Activated naive CD4-positive, alpha-beta T cell treated with anti-CD3 and anti-CD28 coated beads, Interleukin-2, amount 10 ng/mL, durations not matched to agents 7 days and 5 days (primary cell): ENCODE measurements at regions not wholly inside any gene's neighbourhood (a gene's known extent, or its start where the extent isn't known, plus 50 kb on each side); places are given as distances from the start of the nearest gene placed in this dataset.

ENCODE experiments used
- CTCF ChIA-PET: fragments of 350-600 bp; sonication (Branson Sonifier 250); formaldehyde crosslinking; loops from one replicate; lab custom pipeline; 2021; ENCODE audit warnings: antibody characterized with exemption; lab: Charles Lee
- DNase-seq: peaks from one replicate; pipeline ENCODE4 v3.0.0-alpha.2; 2020
- H3K27ac Mint-ChIP-seq: one replicate; pipeline ENCODE4 v1.8.0; 2021; ENCODE audit warnings: mild to moderate bottlenecking, moderate library complexity, mixed read lengths
- H3K27me3 Mint-ChIP-seq: one replicate; pipeline ENCODE4 v1.8.0; 2021; ENCODE audit warnings: mild to moderate bottlenecking, mixed read lengths
- H3K36me3 Mint-ChIP-seq: one replicate; pipeline ENCODE4 v1.8.0; 2021; ENCODE audit warnings: mixed read lengths
- H3K4me1 Mint-ChIP-seq: one replicate; pipeline ENCODE4 v1.8.0; 2021; ENCODE audit warnings: mixed read lengths
- H3K4me3 Mint-ChIP-seq: one replicate; pipeline ENCODE4 v1.8.0; 2021; ENCODE audit warnings: mild to moderate bottlenecking, moderate library complexity, mixed read lengths
- H3K9me3 Mint-ChIP-seq: one replicate; pipeline ENCODE4 v1.8.0; 2021; ENCODE audit warnings: mixed read lengths

GRCh38 chr9:18366184-18366583 lies 107.8 kb upstream of the ADAMTSL1 start:
- Mint-ChIP-seq H3K9me3 (no peaks in the 10 kb centered on the region), H3K36me3 (no peaks in the 10 kb centered on the region), H3K27me3 (no peaks in the 10 kb centered on the region), H3K27ac (no peak overlapping the region), H3K4me3 (no peak overlapping the region), H3K4me1 (no peaks in the 10 kb centered on the region)
- CTCF ChIA-PET = no interaction called here
- no peak for DNase-seq

- Mint-ChIP-seq H3K9me3 (no peaks in the 10 kb centered on the region), H3K4me3 (no peak overlapping the region), H3K36me3 (no peaks in the 10 kb centered on the region), H3K4me1 (no peaks in the 10 kb centered on the region), H3K27me3 (no peaks in the 10 kb centered on the region), H3K27ac (no peak overlapping the region)
- DNase-seq = no peak
- CTCF ChIA-PET = no interaction called here
Observed at GRCh38 chr9:18368206-18368605, 105.7 kb upstream of the ADAMTSL1 start.

- no peaks in the 10 kb centered on the region for H3K36me3 Mint-ChIP-seq
- peaks cover under 1% of the 10 kb centered on the region for H3K9me3 Mint-ChIP-seq
- no peak overlapping the region for H3K4me3 Mint-ChIP-seq
- DNase-seq = no peak
- H3K27me3 Mint-ChIP-seq = no peaks in the 10 kb centered on the region
- CTCF ChIA-PET = no interaction called here
- H3K27ac Mint-ChIP-seq = no peak overlapping the region
- no peaks in the 10 kb centered on the region for H3K4me1 Mint-ChIP-seq
Observed at GRCh38 chr9:18371141-18371540, 102.8 kb upstream of the ADAMTSL1 start.

- Mint-ChIP-seq H3K4me1 (no peaks in the 10 kb centered on the region), H3K27me3 (no peaks in the 10 kb centered on the region), H3K27ac (no peak overlapping the region), H3K4me3 (no peak overlapping the region), H3K9me3 (peaks cover 2% of the 10 kb centered on the region), H3K36me3 (no peaks in the 10 kb centered on the region)
- DNase-seq = no peak
- CTCF ChIA-PET = no interaction called here
Observed at GRCh38 chr9:18371621-18372020, 102.3 kb upstream of the ADAMTSL1 start.

- CTCF ChIA-PET = no interaction called here
- H3K36me3 Mint-ChIP-seq = no peaks in the 10 kb centered on the region
- H3K27ac Mint-ChIP-seq = no peak overlapping the region
- H3K4me1 Mint-ChIP-seq = no peaks in the 10 kb centered on the region
- H3K4me3 Mint-ChIP-seq = no peak overlapping the region
- H3K27me3 Mint-ChIP-seq = peaks cover 4% of the 10 kb centered on the region
- peaks cover 2% of the 10 kb centered on the region for H3K9me3 Mint-ChIP-seq
- no peak for DNase-seq
Observed at GRCh38 chr9:18379073-18379811, 94.7 kb upstream of the ADAMTSL1 start.

GRCh38 chr9:18382243-18382642 lies 91.7 kb upstream of the ADAMTSL1 start:
- peaks cover 4% of the 10 kb centered on the region for H3K27me3 Mint-ChIP-seq
- H3K4me1 Mint-ChIP-seq = no peaks in the 10 kb centered on the region
- CTCF ChIA-PET = no interaction called here
- H3K36me3 Mint-ChIP-seq = no peaks in the 10 kb centered on the region
- no peak overlapping the region for H3K4me3 Mint-ChIP-seq
- H3K9me3 Mint-ChIP-seq = no peaks in the 10 kb centered on the region
- DNase-seq = no peak
- H3K27ac Mint-ChIP-seq = no peak overlapping the region

GRCh38 chr9:18384066-18384465 lies 89.9 kb upstream of the ADAMTSL1 start:
- Mint-ChIP-seq H3K4me3 (no peak overlapping the region), H3K27ac (no peak overlapping the region), H3K9me3 (no peaks in the 10 kb centered on the region), H3K4me1 (no peaks in the 10 kb centered on the region), H3K27me3 (peaks cover 4% of the 10 kb centered on the region), H3K36me3 (no peaks in the 10 kb centered on the region)
- no peak for DNase-seq
- CTCF ChIA-PET = no interaction called here

GRCh38 chr9:18385696-18386490 lies 88.1 kb upstream of the ADAMTSL1 start:
- H3K27me3 Mint-ChIP-seq = no peaks in the 10 kb centered on the region
- no peak overlapping the region for H3K27ac Mint-ChIP-seq
- CTCF ChIA-PET = no interaction called here
- DNase-seq = no peak
- H3K4me3 Mint-ChIP-seq = no peak overlapping the region
- no peaks in the 10 kb centered on the region for H3K9me3 Mint-ChIP-seq
- no peaks in the 10 kb centered on the region for H3K4me1 Mint-ChIP-seq
- H3K36me3 Mint-ChIP-seq = no peaks in the 10 kb centered on the region

GRCh38 chr9:18390393-18390792 lies 83.6 kb upstream of the ADAMTSL1 start:
- H3K27me3 Mint-ChIP-seq = no peaks in the 10 kb centered on the region
- H3K4me3 Mint-ChIP-seq = no peak overlapping the region
- no peaks in the 10 kb centered on the region for H3K36me3 Mint-ChIP-seq
- CTCF ChIA-PET = no interaction called here
- no peaks in the 10 kb centered on the region for H3K9me3 Mint-ChIP-seq
- DNase-seq = no peak
- H3K27ac Mint-ChIP-seq = no peak overlapping the region
- no peaks in the 10 kb centered on the region for H3K4me1 Mint-ChIP-seq

GRCh38 chr9:18393340-18394130 lies 80.4 kb upstream of the ADAMTSL1 start:
- no peak for DNase-seq
- Mint-ChIP-seq H3K4me3 (no peak overlapping the region), H3K27me3 (no peaks in the 10 kb centered on the region), H3K4me1 (no peaks in the 10 kb centered on the region), H3K9me3 (no peaks in the 10 kb centered on the region), H3K27ac (no peak overlapping the region), H3K36me3 (no peaks in the 10 kb centered on the region)
- CTCF ChIA-PET = no interaction called here

GRCh38 chr9:18394847-18395351 lies 79.1 kb upstream of the ADAMTSL1 start:
- Mint-ChIP-seq H3K27ac (no peak overlapping the region), H3K27me3 (no peaks in the 10 kb centered on the region), H3K9me3 (no peaks in the 10 kb centered on the region), H3K36me3 (no peaks in the 10 kb centered on the region), H3K4me3 (no peak overlapping the region), H3K4me1 (no peaks in the 10 kb centered on the region)
- CTCF ChIA-PET = no interaction called here
- DNase-seq = no peak

- no peaks in the 10 kb centered on the region for H3K27me3 Mint-ChIP-seq
- no peaks in the 10 kb centered on the region for H3K9me3 Mint-ChIP-seq
- H3K27ac Mint-ChIP-seq = no peak overlapping the region
- no peak overlapping the region for H3K4me3 Mint-ChIP-seq
- H3K4me1 Mint-ChIP-seq = no peaks in the 10 kb centered on the region
- no peaks in the 10 kb centered on the region for H3K36me3 Mint-ChIP-seq
- DNase-seq = no peak
- CTCF ChIA-PET = no interaction called here
Observed at GRCh38 chr9:18396102-18396728, 77.7 kb upstream of the ADAMTSL1 start.

- no peak overlapping the region for H3K4me3 Mint-ChIP-seq
- H3K36me3 Mint-ChIP-seq = no peaks in the 10 kb centered on the region
- no peaks in the 10 kb centered on the region for H3K27me3 Mint-ChIP-seq
- H3K4me1 Mint-ChIP-seq = no peaks in the 10 kb centered on the region
- no peak for DNase-seq
- no peak overlapping the region for H3K27ac Mint-ChIP-seq
- H3K9me3 Mint-ChIP-seq = no peaks in the 10 kb centered on the region
- CTCF ChIA-PET = no interaction called here
Observed at GRCh38 chr9:18397076-18397475, 76.9 kb upstream of the ADAMTSL1 start.

GRCh38 chr9:18398038-18398437 lies 75.9 kb upstream of the ADAMTSL1 start:
- no peak for DNase-seq

More at GRCh38 chr9:18398038-18398437, 75.9 kb upstream of the ADAMTSL1 start:
- no peaks in the 10 kb centered on the region for H3K4me1 Mint-ChIP-seq
- H3K36me3 Mint-ChIP-seq = no peaks in the 10 kb centered on the region
- no peaks in the 10 kb centered on the region for H3K9me3 Mint-ChIP-seq
- H3K27ac Mint-ChIP-seq = no peak overlapping the region
- H3K4me3 Mint-ChIP-seq = no peak overlapping the region
- no peaks in the 10 kb centered on the region for H3K27me3 Mint-ChIP-seq
- CTCF ChIA-PET = no interaction called here
